GM04504 (cell line): ENCODE measurements at regions not wholly inside any gene's neighbourhood (a gene's known extent, or its start where the extent isn't known, plus 50 kb on each side); places are given as distances from the start of the nearest gene placed in this dataset.

ENCODE experiments used
- DNase-seq: peaks from one replicate; pipeline ENCODE4 v3.0.0-alpha.2; 2012; ENCODE audit warnings: low read depth

- DNase-seq: no peak
Observed at GRCh38 chr3:141669434-141669833, 68.7 kb upstream of the RNF7 start.

GRCh38 chr3:141677701-141678100 is 60.4 kb upstream of the RNF7 start:
- DNase-seq: no peak

GRCh38 chr3:141680620-141681389 is 57.3 kb upstream of the RNF7 start:
- no peak for DNase-seq

- DNase-seq: no peak
Observed at GRCh38 chr3:141681390-141681780, 56.7 kb upstream of the RNF7 start.

GRCh38 chr3:141682007-141682406 is 56.1 kb upstream of the RNF7 start:
- DNase-seq: no peak

- DNase-seq: no peak
Observed at GRCh38 chr3:141682921-141683320, 55.2 kb upstream of the RNF7 start.

GRCh38 chr3:141684758-141685157 is 53.3 kb upstream of the RNF7 start:
- DNase-seq: no peak

GRCh38 chr3:141686466-141687291 is 51.4 kb upstream of the RNF7 start:
- DNase-seq: peak; percentile 60
